HG03103 (cell line): ENCODE measurements at regions not wholly inside any gene's neighbourhood (a gene's known extent, or its start where the extent isn't known, plus 50 kb on each side); places are given as distances from the start of the nearest gene placed in this dataset.

Experiments used
- ATAC-seq: cut with Tn5 transposase; IDR thresholded peaks from one replicate; pipeline ENCODE4 v1.9.1; 2021; ENCODE audit warnings: low read depth; ENCODE audit not compliant: unreplicated experiment

DNA sequence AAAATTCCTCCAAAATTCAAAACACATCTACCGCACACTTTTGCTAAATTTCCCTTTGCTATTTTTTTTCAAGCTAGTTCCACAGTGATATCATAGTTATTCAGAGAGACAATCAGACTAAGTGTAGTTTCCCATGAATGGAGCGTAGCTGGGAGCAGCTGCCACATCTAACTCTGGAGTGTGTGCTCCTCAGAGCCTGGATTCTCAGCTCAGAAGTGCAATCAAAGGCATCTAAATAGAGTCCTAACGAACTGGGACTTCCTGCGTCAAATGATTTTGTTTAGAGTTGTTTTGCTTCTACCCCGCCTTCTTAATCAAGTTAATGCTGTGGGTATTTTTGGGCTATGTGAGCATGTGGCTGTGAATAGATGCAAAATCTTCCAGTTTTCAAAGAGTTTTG is 160.3 kb downstream of the TMEM18 start:
- ATAC-seq: no peak

- no peak for ATAC-seq
These were observed 161.1 kb downstream of the TMEM18 start for GRCh38 chr2:516131-516530.

- no peak for ATAC-seq
These were observed 161.6 kb downstream of the TMEM18 start for GRCh38 chr2:515441-516127.

GRCh38 chr2:513981-514706 is 163.1 kb downstream of the TMEM18 start:
- ATAC-seq: no peak

DNA sequence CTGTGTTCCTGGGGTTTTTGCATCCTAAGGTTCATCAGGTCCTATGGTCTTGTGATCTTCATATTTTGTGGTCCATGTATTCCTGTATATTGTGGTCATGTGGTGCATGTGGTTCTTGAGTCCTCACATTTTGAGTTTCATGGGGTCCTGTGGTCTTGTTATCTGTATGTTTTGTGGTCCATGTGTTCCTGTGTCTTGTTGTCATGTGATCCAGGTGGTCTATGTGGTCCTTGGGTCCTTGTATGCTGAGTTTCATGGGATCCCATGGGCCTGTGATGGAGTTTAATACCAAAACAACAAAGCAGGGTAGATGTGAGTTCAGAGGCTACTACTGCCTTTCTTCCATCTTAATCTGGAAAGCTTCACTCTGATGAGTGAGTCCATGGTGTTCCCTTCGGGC is 166.4 kb downstream of the TMEM18 start:
- no peak for ATAC-seq

DNA sequence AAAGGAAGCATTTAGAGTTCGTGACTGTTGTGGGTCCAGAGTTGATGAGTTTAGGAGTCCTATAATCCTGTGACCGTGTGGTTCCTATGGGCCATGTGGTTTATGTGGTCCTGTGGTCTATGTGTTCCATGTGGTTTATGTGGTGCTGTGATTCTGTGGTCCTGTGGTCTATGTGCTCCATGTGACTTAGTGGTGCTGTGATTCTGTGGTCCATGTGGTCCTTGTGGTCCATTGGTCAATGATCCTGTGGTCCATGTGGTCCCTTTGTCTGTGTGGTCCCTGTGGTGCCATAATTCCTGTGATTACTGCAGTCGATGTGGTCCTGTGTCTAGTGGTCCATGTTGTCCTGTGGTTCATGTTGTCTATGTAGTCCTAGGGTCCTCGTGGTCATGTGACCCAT is 167.3 kb downstream of the TMEM18 start:
- no peak for ATAC-seq

DNA sequence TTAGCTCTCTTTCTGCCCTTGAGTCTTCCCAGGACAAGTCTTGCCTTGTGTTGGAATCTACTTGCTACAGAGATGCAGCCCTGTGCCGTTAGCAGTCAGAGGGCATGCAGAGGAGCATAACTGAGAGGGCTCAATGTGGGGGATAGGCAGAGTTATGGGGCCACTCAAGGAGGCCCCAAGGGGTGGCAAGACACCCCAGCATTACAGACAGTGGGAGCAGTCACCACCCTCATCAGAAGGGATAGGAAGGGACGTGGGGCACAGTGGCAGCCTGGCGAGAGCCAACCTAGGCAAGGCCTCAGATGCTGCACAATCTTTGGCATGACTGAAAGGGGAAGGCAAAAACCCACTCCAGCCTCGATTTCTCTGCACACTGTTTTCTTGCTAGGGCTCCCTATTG is 169.1 kb downstream of the TMEM18 start:
- ATAC-seq: no peak

GRCh38 chr2:506866-507265 is 170.3 kb downstream of the TMEM18 start:
- no peak for ATAC-seq

GRCh38 chr2:506451-506850 is 170.8 kb downstream of the TMEM18 start:
- ATAC-seq: no peak

DNA sequence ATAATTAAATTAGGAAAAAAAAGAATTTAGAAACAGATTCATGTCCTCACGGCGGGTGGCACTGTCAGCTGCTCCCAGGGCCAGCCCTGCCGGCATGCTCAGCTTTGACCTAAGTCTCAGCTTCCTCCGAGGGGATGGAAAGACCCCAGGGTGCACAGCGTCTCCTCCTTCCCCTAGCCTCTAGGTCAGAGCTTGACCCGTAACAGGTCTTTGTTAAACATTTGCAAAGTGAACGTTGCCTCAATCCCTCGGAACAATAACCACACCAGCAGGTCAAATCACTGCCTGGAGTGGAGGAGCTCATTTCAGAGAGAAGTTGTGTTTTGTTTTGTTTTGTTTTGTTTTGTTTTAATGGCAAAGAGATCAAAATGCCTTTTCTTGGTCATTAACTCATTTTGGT is 171.3 kb downstream of the TMEM18 start:
- ATAC-seq: no peak

- ATAC-seq: no peak
These were observed 173.8 kb downstream of the TMEM18 start for GRCh38 chr2:503288-503999.

DNA sequence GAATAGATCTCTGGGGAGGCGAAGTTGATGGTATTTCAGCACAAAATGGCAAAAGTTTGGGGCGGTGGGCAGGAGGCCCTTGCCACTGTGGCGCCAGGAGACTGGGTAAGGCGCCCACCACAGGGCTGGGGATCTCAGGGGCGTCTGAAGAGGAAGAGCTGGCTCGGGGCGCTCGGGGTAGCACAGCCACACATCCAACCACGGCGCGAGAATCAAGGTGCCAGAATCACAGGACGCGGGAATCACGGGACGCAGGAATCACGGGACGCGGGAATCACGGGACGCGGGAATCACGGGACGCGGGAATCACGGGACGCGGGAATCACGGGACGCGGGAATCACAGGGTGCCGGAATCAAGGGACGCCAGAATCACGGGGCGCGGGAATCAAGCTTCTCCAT is 174.4 kb downstream of the TMEM18 start:
- no peak for ATAC-seq

DNA sequence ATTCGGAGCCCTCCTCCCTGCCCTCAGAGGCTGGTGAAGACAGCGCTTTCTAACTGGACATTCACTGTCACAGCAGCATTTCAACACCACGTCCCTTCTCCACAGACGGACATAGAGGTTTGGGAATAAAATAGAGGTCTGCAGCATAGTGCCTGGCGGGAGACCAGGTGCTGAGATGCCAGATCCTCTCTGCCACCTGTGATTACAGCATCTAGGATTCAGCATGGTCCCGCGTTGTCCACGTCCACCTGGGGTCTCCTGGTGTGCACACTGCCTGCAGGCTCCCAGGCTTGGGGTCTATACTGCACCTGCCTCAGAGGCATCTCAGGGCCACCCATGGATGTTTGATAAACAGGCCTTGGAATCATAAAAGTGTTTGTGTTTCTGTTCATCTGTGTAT is 175.5 kb downstream of the TMEM18 start:
- ATAC-seq: no peak

DNA sequence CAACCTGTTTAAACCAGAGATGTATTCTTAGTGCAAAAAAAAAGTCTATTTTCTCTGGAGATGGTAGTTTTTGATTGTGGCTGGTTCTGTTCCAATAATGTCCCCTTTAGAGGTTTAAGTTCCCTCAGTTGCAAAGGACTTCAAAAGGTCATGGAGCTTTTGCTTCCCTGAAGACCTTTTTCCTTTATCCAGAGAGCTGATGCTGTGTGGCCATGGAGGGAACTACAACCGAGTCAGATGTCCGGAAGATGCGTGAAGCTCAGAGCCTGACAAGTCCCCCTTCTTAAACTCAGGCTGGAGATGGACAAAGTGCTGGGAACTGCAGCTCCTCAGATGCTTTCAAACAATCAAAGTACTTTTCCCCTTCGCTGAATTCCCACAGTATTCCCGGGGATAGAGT is 176.1 kb downstream of the TMEM18 start:
- no peak for ATAC-seq

DNA sequence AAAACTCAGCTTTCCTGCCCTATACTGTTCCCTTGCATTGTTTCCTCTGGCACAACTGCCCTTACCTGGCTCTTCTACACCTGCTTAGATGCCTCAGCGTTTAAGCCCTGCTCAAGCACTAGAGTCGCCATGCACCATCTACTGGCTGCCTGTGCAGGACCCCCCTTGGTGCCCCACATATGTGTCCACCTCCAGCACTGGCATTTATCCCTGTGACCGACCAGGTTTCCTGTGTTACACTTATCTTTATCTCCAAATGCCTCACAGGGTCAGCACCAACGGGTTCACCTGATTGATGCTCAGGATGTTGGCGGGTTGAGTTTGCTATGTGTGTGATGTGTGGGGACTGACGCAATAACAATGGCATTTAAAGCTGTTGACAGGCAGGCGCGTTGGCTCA is 177.5 kb downstream of the TMEM18 start:
- ATAC-seq: no peak

GRCh38 chr2:498493-499178 is 178.6 kb downstream of the TMEM18 start:
- ATAC-seq: no peak

DNA sequence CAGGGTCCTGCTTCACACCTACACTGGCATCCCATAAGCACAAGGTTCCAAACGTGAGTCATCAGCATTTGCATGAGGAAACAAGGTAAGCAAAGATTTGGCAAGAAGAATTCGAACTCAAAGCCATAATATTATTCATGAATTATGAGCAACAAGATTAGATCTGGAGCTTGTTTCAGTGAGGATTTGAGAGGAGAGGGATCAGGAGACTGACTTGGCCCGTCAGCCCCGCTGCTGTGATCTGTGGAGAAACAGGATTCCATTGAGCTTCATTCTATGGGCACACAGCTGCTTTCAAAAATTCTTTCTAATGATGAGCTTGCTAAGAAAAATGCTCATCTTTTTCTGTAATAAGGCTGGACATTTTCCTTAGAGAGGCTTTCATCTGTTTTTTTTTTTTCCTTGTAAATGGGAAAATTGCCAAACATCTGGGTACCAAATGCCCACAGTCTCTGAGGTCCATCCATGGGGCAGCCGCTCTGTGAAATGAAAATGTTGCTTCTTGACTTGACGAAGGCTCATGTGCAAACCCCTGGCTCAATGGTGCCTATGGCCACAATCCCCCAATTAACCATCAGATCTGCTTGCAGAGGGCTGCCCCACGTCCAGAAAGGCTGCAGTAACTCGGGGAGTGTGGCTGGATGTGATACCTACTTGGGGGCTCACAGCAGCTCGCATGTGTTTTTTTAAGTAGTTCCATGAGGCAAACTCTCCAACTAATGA is 179.3 kb downstream of the TMEM18 start:
- no peak for ATAC-seq

GRCh38 chr2:496729-497128 is 180.5 kb downstream of the TMEM18 start:
- no peak for ATAC-seq

- no peak for ATAC-seq
These were observed 181.4 kb downstream of the TMEM18 start for GRCh38 chr2:495745-496275.

DNA sequence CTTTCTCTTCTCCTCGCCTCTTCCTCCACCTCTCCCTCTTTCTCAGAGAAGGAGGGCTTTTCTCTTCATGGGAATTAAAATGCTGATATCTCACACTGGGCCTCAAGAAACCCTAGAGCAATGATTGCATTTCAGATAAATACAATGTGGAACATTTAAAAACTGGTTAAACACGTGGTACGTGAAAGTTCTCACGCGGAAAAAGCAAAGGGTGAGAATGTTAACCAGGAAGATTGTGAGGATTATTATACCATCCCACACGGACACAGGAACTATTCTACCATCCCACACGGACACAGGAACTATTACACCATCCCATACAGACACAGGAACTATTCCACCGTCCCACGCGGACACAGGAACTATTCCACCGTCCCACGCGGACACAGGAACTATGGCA is 182.4 kb downstream of the TMEM18 start:
- ATAC-seq: no peak
